HG03196 (cell line): ENCODE measurements at regions not wholly inside any gene's neighbourhood (a gene's known extent, or its start where the extent isn't known, plus 50 kb on each side); places are given as distances from the start of the nearest gene placed in this dataset.
"Not testable (repeated sequence)": the region's sequence is repeated elsewhere in the genome, so short reads cannot be mapped to it uniquely, and the experiment has no call there.

Experiments used
- ATAC-seq: cut with Tn5 transposase; IDR thresholded peaks from one replicate; pipeline ENCODE4 v1.9.1; 2021; ENCODE audit not compliant: unreplicated experiment

GRCh38 chrX:84267432-84267831 is 79.4 kb upstream of the RPS6KA6 start:
- ATAC-seq, result not testable (repeated sequence)

GRCh38 chrX:84259868-84260267 is 71.9 kb upstream of the RPS6KA6 start:
- peak; percentile 76 for ATAC-seq

GRCh38 chrX:84258708-84259107 is 70.7 kb upstream of the RPS6KA6 start:
- peak; percentile 65 for ATAC-seq

GRCh38 chrX:84248226-84248625 is 60.2 kb upstream of the RPS6KA6 start:
- no peak for ATAC-seq

GRCh38 chrX:84240848-84241565 is 53.0 kb upstream of the RPS6KA6 start:
- ATAC-seq, result no peak
